Skeletal muscle cell (primary cell): ENCODE measurements at regions not wholly inside any gene's neighbourhood (a gene's known extent, or its start where the extent isn't known, plus 50 kb on each side); places are given as distances from the start of the nearest gene placed in this dataset.

Experiments
- DNase-seq: peaks from one replicate; pipeline ENCODE4 v3.0.0-alpha.2; 2010; ENCODE audit warnings: low read depth
- H3K4me3 ChIP-seq: 2 replicates; pipeline ENCODE4 v1.5.1; 2011; ENCODE audit warnings: low read depth, mild to moderate bottlenecking, control low read depth, low read length, moderate library complexity

GRCh38 chr2:126446106-126446695, 209.8 kb upstream of the GYPC start:
- no peak for DNase-seq
- no peak overlapping the region for H3K4me3 ChIP-seq

GRCh38 chr2:126448611-126449010, 207.3 kb upstream of the GYPC start:
- H3K4me3 ChIP-seq, result no peak overlapping the region

GRCh38 chr2:126449677-126450076, 206.3 kb upstream of the GYPC start:
- H3K4me3 ChIP-seq, result no peak overlapping the region
- DNase-seq, result no peak

More at GRCh38 chr2:126448611-126449010, 207.3 kb upstream of the GYPC start:
- DNase-seq, result no peak

- H3K4me3 ChIP-seq, result no peak overlapping the region
- DNase-seq, result no peak
Observed at GRCh38 chr2:126463892-126464674, 191.9 kb upstream of the GYPC start.

- no peak for DNase-seq
- no peak overlapping the region for H3K4me3 ChIP-seq
Observed at GRCh38 chr2:126467367-126468054, 188.4 kb upstream of the GYPC start.

- H3K4me3 ChIP-seq, result no peak overlapping the region
- DNase-seq, result no peak
Observed at GRCh38 chr2:126475031-126475430, 180.9 kb upstream of the GYPC start.

GRCh38 chr2:126476691-126477090, 179.3 kb upstream of the GYPC start:
- no peak for DNase-seq
- H3K4me3 ChIP-seq, result no peak overlapping the region

GRCh38 chr2:126480033-126480432, 175.9 kb upstream of the GYPC start:
- DNase-seq, result no peak
- no peak overlapping the region for H3K4me3 ChIP-seq

- no peak overlapping the region for H3K4me3 ChIP-seq
- no peak for DNase-seq
Observed at GRCh38 chr2:126482582-126483464, 173.1 kb upstream of the GYPC start.

- H3K4me3 ChIP-seq, result no peak overlapping the region
- no peak for DNase-seq
Observed at GRCh38 chr2:126494593-126494992, 161.4 kb upstream of the GYPC start.

GRCh38 chr2:126495189-126495588, 160.8 kb upstream of the GYPC start:
- DNase-seq, result no peak
- no peak overlapping the region for H3K4me3 ChIP-seq

GRCh38 chr2:126496493-126496892, 159.5 kb upstream of the GYPC start:
- no peak for DNase-seq
- no peak overlapping the region for H3K4me3 ChIP-seq

- H3K4me3 ChIP-seq, result no peak overlapping the region
- DNase-seq, result no peak
Observed at GRCh38 chr2:126503476-126503875, 152.5 kb upstream of the GYPC start.

- DNase-seq, result no peak
- H3K4me3 ChIP-seq, result no peak overlapping the region
Observed at GRCh38 chr2:126504949-126505348, 151.0 kb upstream of the GYPC start.

GRCh38 chr2:126506786-126507185, 149.2 kb upstream of the GYPC start:
- DNase-seq, result no peak

GRCh38 chr2:126507425-126507911, 148.5 kb upstream of the GYPC start:
- no peak overlapping the region for H3K4me3 ChIP-seq
- DNase-seq, result no peak

More at GRCh38 chr2:126506786-126507185, 149.2 kb upstream of the GYPC start:
- no peak overlapping the region for H3K4me3 ChIP-seq

GRCh38 chr2:126510356-126510755, 145.6 kb upstream of the GYPC start:
- no peak overlapping the region for H3K4me3 ChIP-seq
- DNase-seq, result no peak

- H3K4me3 ChIP-seq, result no peak overlapping the region
- DNase-seq, result no peak
Observed at GRCh38 chr2:126510960-126511359, 145.0 kb upstream of the GYPC start.

- no peak overlapping the region for H3K4me3 ChIP-seq
- no peak for DNase-seq
Observed at GRCh38 chr2:126512026-126512425, 143.9 kb upstream of the GYPC start.
